K562 (cell line): ENCODE measurements at regions not wholly inside any gene's neighbourhood (a gene's known extent, or its start where the extent isn't known, plus 50 kb on each side); places are given as distances from the start of the nearest gene placed in this dataset.

Experiments used
- ATAC-seq: fragments of 200-7000 bp; cut with Tn5 transposase; 3 replicates; pipeline ENCODE4 v1.9.1; 2020; ENCODE audit warnings: moderate library complexity
- BruUV-seq: library from RNA; stranded (reverse); fragments of 400-500 nt; replicated peaks from 2 replicates; lab custom pipeline; 2021; lab: Mats Ljungman, UMichigan
- CTCF ChIA-PET: fragments of 300-600 bp; formaldehyde crosslinking; extraction: SDS; loops from one replicate; lab custom pipeline; 2021; ENCODE audit warnings: low intra/inter-chr PET ratio; lab: Yijun Ruan, JAX
- POLR2A ChIA-PET: fragments of 300-600, 350-650 bp; sonication (Branson Sonifier 250); formaldehyde crosslinking; extraction: SDS; loops from one replicate; lab custom pipeline; 2021; ENCODE audit warnings: antibody characterized with exemption, inconsistent platforms; lab: Yijun Ruan, JAX
- DNase-seq, 4 experiments: peaks; one replicate each; pipeline versions ENCODE4 v3.0.0 to v3.0.0-alpha.2; 2011 to 2018; ENCODE audit warnings: low spot score in 3 of 4, mixed read lengths in 3 of 4; ENCODE audit errors: extremely low read depth in 1 of 4
- FAIRE-seq: peaks from 2 replicates; lab custom pipeline; 2011; peaks lifted over from hg19 to GRCh38; lab: Jason Lieb, UNC
- H2AFZ ChIP-seq: 2 replicates; pipeline ENCODE4 v1.6.0; 2011; ENCODE audit warnings: low read depth, low read length, control low read depth, inconsistent platforms
- H3K27ac ChIP-seq: fragments of 200-600 bp; 3 replicates; pipeline ENCODE4 v1.8.0; 2011; ENCODE audit warnings: low read depth, mild to moderate bottlenecking, control low read depth, inconsistent platforms, low read length, moderate library complexity, mixed read lengths; ENCODE audit errors: extremely low read depth
- H3K27me3 ChIP-seq, 2 experiments: fragments of 300-600 bp in 1 of 2; 2 replicates in 1 of 2; 3 replicates in 1 of 2; pipeline versions ENCODE4 v1.6.0 to v1.8.0; 2011; ENCODE audit warnings: inconsistent platforms in 2 of 2, low read length in 2 of 2, mild to moderate bottlenecking in 1 of 2, mixed read lengths in 1 of 2, moderate library complexity in 1 of 2; ENCODE audit not compliant: control insufficient read depth in 2 of 2, insufficient read depth in 2 of 2
- H3K36me3 ChIP-seq: fragments of 300-600 bp; 3 replicates; pipeline ENCODE4 v1.8.0; 2011; ENCODE audit warnings: mild to moderate bottlenecking, low read length, inconsistent platforms; ENCODE audit not compliant: control insufficient read depth, insufficient read depth
- H3K4me1 ChIP-seq, 2 experiments: fragments of 200-600 bp in 1 of 2; replicated peaks in 1 of 2; 2 replicates in 1 of 2; 3 replicates in 1 of 2; pipeline versions ENCODE4 v1.5.1 to v1.8.0; 2011; ENCODE audit warnings: inconsistent platforms in 2 of 2, low read length in 2 of 2, mild to moderate bottlenecking in 1 of 2, mixed read lengths in 1 of 2, moderate library complexity in 1 of 2; ENCODE audit not compliant: control insufficient read depth in 2 of 2, insufficient read depth in 2 of 2
- H3K4me2 ChIP-seq: 2 replicates; pipeline ENCODE4 v1.6.1; 2011; ENCODE audit warnings: low read length, control low read depth, inconsistent platforms, mixed read lengths; ENCODE audit not compliant: insufficient read depth
- H3K4me3 ChIP-seq: fragments of 200-600 bp; sonication (generic), shearing (Covaris generic); 2 replicates; pipeline ENCODE4 v1.5.1; 2016; ENCODE audit warnings: control low read depth, inconsistent platforms
- H3K79me2 ChIP-seq: fragments of 200-600 bp; 3 replicates; pipeline ENCODE4 v1.8.0; 2011; ENCODE audit warnings: low read length, inconsistent platforms; ENCODE audit not compliant: control insufficient read depth, insufficient read depth
- H3K9ac ChIP-seq, 2 experiments: 2 replicates each; pipeline versions ENCODE4 v1.6.0 to v1.6.1; 2011; ENCODE audit warnings: low read depth in 2 of 2, low read length in 2 of 2, control low read depth in 1 of 2, inconsistent platforms in 1 of 2, mild to moderate bottlenecking in 1 of 2, mixed read lengths in 1 of 2; ENCODE audit not compliant: insufficient read depth in 1 of 2
- H3K9me1 ChIP-seq: one replicate; pipeline ENCODE4 v1.6.0; 2011; ENCODE audit warnings: inconsistent platforms, mild to moderate bottlenecking, low read length, moderate library complexity; ENCODE audit not compliant: control insufficient read depth, insufficient read depth
- H3K9me3 ChIP-seq: replicated peaks from 2 replicates; pipeline ENCODE4 v1.5.1; 2011; ENCODE audit warnings: low read depth, low read length, inconsistent platforms; ENCODE audit not compliant: control insufficient read depth, insufficient read depth
- H4K20me1 ChIP-seq: replicated peaks from 2 replicates; pipeline ENCODE4 v1.6.1; 2011; ENCODE audit warnings: low read length, inconsistent platforms, mixed read lengths; ENCODE audit not compliant: control insufficient read depth, insufficient read depth
- CHD2 ChIP-seq: IDR thresholded peaks from 2 replicates; pipeline ENCODE4 v1.6.1; 2011; ENCODE audit warnings: low read depth, low read length
- GABPB1 ChIP-seq: sonication (generic); formaldehyde crosslinking; IDR thresholded peaks from 2 replicates; pipeline ENCODE4 v1.8.0; 2022; ENCODE audit warnings: mild to moderate bottlenecking, missing genetic modification reagents
- NBN ChIP-seq: fragments of 450-650 bp; IDR thresholded peaks from 2 replicates; pipeline ENCODE4 v1.6.1; 2016; ENCODE audit warnings: low read depth, mild to moderate bottlenecking
- PHB ChIP-seq: fragments of 250-450 bp; sonication (Bioruptor Pico); IDR thresholded peaks from 2 replicates; pipeline ENCODE4 v1.5.0; 2021
- RBM15 ChIP-seq: fragments of 200-400 bp; formaldehyde crosslinking; IDR thresholded peaks from 2 replicates; pipeline ENCODE4 v1.6.1; 2018; ENCODE audit warnings: mild to moderate bottlenecking, low read length, moderate library complexity; ENCODE audit not compliant: insufficient read depth
- RBM22 ChIP-seq: fragments of 200-400 bp; formaldehyde crosslinking; IDR thresholded peaks from 2 replicates; pipeline ENCODE4 v1.6.1; 2018; ENCODE audit warnings: low read length, low read depth; ENCODE audit not compliant: poor library complexity, severe bottlenecking
- SMAD2 ChIP-seq: fragments of 150-350 bp; IDR thresholded peaks from 2 replicates; pipeline ENCODE4 v1.6.1; 2014; ENCODE audit warnings: low read depth, mild to moderate bottlenecking, low read length
- SRSF9 ChIP-seq: fragments of 200-400 bp; formaldehyde crosslinking; IDR thresholded peaks from 2 replicates; pipeline ENCODE4 v1.6.1; 2017; ENCODE audit warnings: low read depth, low read length, borderline replicate concordance
- ZBTB8A ChIP-seq: fragments of 450-650 bp; IDR thresholded peaks from 2 replicates; pipeline ENCODE4 v1.6.1; 2018; ENCODE audit warnings: mild to moderate bottlenecking, moderate library complexity; ENCODE audit not compliant: partially characterized antibody
- ZNF253 ChIP-seq: fragments of 250-450 bp; sonication (Bioruptor Pico); conservative IDR thresholded peaks from 2 replicates; pipeline ENCODE4 v1.6.1; 2021; ENCODE audit warnings: mild to moderate bottlenecking
- ZNF785 ChIP-seq: fragments of 250-450 bp; sonication (Bioruptor Pico); IDR thresholded peaks from 2 replicates; pipeline ENCODE4 v1.4.0; 2020; ENCODE audit warnings: mild to moderate bottlenecking
- WGBS: fragments of 100-300 bp; shearing (Covaris generic); methylation state at CpG from one replicate; pipeline ENCODE4 v1.1.6; 2016; ENCODE audit warnings: low coverage, mixed read lengths; ENCODE audit not compliant: insufficient coverage; ENCODE audit errors: missing lambda C conversion rate; 5-methylcytosine and 5-hydroxymethylcytosine counted together
- in situ Hi-C: fragments of 300-500 bp; cut with MboI; formaldehyde crosslinking; loops from 4 replicates; pipeline ENCODE4 v1.15.0; 2018; ENCODE audit warnings: inconsistent platforms, mixed read lengths
- intact Hi-C: fragments of 100-400 bp; cut with micrococcal nuclease; formaldehyde crosslinking; loops from 2 replicates; pipeline ENCODE4 v1.14.2; 2022
- TF ChIP-seq, protein P1 (sequence below): fragments of 250-450 bp; sonication (Bioruptor Pico); IDR thresholded peaks from 2 replicates; pipeline ENCODE4 v1.5.0; 2020; ENCODE audit warnings: mild to moderate bottlenecking, borderline replicate concordance
- TF ChIP-seq, protein P2 (sequence below), 2 experiments: fragments of 450-650 bp; conservative IDR thresholded peaks; 2 replicates each; pipeline ENCODE4 v1.6.1; 2017; ENCODE audit warnings: mild to moderate bottlenecking in 2 of 2, moderate library complexity in 2 of 2

DNA sequence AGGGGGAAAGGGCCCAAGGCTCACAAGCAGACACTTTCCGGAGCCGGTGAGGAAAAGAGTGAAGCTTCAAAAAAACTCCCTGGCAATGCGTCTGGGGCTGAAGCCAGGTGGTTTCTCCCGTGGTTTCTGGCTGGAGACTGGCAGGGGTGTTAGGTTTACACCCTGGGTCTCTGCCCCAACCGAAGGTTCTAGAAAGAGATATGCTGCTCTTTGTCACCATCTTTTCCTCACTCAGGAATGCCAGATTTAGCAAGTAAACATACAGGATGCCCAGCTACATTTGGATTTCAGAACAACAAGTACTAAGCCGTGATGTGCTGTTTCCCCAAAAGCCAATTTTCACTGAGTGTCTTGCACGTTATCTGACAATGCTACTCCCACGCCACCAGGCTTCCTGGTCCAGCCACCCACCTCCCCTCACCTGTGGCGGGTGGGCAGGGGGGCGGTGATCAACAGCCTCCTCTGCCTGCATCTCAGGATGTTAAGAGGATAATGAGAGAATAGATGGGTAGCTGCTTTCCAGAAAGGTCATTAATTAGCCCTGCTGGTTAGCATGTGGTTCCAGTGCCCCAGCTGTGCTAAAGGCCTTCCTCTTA is 69.6 kb upstream of the OLIG2 start:
- DNase-seq, result no peak
- ATAC-seq, result no peak
- Histone ChIP-seq H3K9me1 (no peaks in the 10 kb centered on the region), H2AFZ (no peak overlapping the region), H3K4me2 (no peak overlapping the region), H3K79me2 (no peaks in the 10 kb centered on the region), H3K27me3 (peaks cover 31 to 53% of the 10 kb centered on the region in 2 experiments), H3K9me3 (no peaks in the 10 kb centered on the region), H3K4me1 (no peaks in the 10 kb centered on the region), H3K9ac (no peak overlapping the region), H3K27ac (no peak overlapping the region), H3K36me3 (no peaks in the 10 kb centered on the region), H3K4me3 (no peak overlapping the region), H4K20me1 (no peaks in the 10 kb centered on the region)
- in situ Hi-C loops, result no loop called here
- no peak for FAIRE-seq
- POLR2A ChIA-PET, result interaction anchor here (0.6 to 1.0 kb wide), 5 partner anchors 27 to 650 kb away, joined by 3 read pairs; no protein-coding TSS in a partner anchor
- BruUV-seq, result no TSS peak
- intact Hi-C loops, result no loop called here
- WGBS, result 3% methylated on average over 10 of the region's 10 CpGs
- CTCF ChIA-PET, result no interaction called here
- TF ChIP-seq ZBTB8A (no peak), ZNF785 (no peak), PHB (no peak), ZNF253 (CRISPR knock-in tag) (no peak), GABPB1 (no peak), NBN (no peak), CHD2 (no peak), RBM15 (no peak), SMAD2 (no peak), SRSF9 (no peak), RBM22 (no peak)
- TF ChIP-seq, protein P1, sequence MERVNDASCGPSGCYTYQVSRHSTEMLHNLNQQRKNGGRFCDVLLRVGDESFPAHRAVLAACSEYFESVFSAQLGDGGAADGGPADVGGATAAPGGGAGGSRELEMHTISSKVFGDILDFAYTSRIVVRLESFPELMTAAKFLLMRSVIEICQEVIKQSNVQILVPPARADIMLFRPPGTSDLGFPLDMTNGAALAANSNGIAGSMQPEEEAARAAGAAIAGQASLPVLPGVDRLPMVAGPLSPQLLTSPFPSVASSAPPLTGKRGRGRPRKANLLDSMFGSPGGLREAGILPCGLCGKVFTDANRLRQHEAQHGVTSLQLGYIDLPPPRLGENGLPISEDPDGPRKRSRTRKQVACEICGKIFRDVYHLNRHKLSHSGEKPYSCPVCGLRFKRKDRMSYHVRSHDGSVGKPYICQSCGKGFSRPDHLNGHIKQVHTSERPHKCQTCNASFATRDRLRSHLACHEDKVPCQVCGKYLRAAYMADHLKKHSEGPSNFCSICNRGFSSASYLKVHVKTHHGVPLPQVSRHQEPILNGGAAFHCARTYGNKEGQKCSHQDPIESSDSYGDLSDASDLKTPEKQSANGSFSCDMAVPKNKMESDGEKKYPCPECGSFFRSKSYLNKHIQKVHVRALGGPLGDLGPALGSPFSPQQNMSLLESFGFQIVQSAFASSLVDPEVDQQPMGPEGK, result no peak
- TF ChIP-seq, protein P2, sequence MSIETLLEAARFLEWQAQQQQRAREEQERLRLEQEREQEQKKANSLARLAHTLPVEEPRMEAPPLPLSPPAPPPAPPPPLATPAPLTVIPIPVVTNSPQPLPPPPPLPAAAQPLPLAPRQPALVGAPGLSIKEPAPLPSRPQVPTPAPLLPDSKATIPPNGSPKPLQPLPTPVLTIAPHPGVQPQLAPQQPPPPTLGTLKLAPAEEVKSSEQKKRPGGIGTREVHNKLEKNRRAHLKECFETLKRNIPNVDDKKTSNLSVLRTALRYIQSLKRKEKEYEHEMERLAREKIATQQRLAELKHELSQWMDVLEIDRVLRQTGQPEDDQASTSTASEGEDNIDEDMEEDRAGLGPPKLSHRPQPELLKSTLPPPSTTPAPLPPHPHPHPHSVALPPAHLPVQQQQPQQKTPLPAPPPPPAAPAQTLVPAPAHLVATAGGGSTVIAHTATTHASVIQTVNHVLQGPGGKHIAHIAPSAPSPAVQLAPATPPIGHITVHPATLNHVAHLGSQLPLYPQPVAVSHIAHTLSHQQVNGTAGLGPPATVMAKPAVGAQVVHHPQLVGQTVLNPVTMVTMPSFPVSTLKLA (conservative IDR thresholded peaks at IDR 0.05), result no peak
